RPMI8226 (cell line): ENCODE measurements at regions not wholly inside any gene's neighbourhood (a gene's known extent, or its start where the extent isn't known, plus 50 kb on each side); places are given as distances from the start of the nearest gene placed in this dataset.

ENCODE experiments used
- DNase-seq: peaks from one replicate; pipeline ENCODE4 v3.0.0-alpha.2; 2015

DNA sequence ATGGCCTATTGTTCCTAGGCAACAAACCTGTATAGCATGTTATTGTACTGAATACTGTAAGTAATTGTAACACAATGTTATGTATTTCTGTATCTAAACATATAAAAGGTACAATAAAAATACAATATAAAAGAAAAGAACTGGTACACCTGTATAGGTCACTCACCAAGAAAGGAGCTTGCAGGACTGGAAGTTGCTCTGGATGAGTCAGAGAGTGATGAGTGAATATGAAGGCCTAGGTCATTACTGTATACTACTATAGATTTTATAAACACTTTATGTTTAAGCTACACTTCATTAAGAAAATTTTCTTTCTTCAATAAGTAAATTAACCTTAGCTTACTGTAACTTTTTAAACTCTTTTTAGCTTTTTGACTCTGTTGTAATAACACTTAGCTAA is 559.9 kb downstream of the PLPP3 start:
- DNase-seq = no peak

DNA sequence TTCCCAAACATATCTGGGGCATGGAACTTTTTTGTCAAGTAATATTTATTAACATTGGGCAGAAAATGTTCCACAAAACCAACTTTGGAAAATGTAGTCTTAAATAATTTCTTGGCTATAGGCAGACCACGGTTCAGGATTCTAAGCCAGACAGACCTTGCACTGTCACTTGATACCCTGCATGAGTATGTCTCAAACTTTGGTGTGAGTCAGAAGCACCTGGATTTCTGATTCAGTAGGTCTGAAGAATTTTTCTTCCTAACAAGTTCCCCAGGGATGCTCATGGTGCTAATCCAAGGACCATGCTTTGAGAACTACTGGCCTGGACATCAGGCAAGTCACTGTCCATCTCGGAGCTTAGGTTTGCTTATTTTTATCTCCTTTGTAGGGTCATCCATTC is 562.0 kb downstream of the PLPP3 start:
- no peak for DNase-seq

DNA sequence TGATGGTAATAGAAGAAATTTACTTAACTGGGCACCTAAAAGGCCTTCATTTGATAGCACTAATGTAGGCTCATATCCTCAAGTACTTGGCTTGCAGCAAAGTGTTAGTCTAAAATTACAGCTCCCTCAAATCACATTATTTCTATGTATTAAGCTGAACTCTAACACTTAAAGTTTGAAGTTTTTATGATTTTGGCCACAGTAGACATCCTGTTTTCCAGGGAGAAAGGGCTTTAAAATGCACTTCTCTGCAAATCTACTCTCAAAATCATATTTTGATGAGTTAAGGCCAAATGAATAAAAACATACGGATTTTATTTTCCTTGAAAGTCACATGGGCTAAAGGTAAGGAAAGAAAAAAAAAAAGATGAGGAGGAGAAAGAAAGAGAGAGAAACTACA is 575.5 kb downstream of the PLPP3 start:
- DNase-seq = no peak

DNA sequence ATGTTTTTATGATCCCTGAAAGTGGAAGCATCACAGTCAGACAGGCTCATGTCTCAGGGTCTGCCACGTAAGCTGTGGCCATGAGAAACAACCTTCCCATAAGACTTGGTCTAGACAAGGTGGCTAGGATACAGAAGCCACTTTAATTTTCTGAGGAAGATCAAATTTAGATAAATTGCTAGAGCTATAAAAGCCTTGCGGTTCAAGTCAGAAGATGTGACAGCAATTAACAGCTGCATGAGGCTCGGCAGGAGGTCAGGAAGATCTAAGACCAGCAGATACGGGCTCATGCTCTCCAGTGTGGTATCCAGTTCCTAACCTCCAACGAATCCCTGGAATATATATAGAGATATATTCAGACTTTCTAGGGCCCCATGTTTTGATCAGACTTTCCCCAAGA is 577.1 kb downstream of the PLPP3 start:
- no peak for DNase-seq

DNA sequence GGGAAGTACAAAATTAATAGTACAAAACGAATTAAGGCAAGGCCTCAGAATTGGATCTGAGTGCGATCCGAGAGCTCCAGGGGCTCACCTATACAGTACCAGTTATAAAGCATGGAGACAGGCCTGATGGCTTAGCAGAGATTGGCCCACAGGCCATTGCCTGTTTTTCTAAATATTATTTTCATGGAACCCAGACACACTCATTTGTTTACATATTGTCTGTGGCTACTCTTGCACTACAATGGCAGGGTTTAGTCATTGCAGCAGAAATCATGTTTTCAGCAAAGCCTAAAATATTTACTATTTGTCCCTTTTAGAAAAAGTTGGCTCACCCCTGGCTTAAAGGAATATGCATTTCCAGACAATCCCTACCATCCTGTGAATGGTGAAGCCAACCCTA is 578.9 kb downstream of the PLPP3 start:
- no peak for DNase-seq

DNA sequence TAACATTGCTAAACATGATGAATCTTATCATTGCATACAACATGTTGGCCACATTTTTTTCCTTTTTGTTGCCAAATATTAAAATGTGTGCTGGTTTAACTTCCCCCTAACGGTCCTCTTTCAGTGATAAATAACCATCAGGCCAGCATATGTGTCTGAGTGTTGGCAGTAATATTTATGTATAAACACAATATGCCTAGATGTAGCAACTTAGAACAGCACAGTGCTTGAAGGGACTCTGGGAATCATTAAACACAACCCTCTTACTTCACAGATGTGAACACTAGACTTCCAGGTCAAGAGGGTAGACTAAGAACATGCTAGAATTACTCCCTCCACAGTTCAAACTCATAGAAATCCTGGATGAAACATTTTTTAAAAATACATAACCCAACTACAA is 581.8 kb downstream of the PLPP3 start:
- DNase-seq = no peak

DNA sequence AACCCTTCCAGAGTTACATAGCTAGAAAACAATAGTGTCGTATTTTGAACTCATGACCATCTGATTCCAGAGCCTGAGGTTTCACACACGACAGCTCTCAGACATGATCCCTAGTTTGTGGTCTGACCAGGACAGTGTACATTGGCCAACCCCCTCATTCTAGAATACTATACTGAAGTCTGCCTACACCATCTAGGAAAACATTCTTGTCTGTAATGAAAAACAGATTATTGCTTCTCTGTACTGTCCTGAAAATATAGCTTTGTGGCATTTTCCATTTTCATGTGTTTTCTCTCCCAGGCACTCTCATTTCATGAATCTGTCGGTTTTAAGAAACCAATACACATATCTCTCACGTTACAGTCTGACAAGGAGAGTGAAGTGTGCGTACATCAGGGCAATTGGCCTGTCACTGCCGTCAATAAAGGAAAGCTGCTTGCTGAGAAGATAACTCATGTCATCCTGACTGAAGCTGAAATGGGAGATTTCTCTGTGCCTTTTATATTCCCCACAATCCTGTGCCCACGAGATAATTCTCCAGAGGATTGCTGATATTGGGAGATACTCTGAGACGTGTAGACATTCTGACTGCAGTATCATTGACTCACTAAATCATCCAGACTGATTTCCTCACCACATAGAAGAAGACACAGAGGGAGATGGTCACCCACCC is 585.6 kb downstream of the PLPP3 start:
- no peak for DNase-seq

DNA sequence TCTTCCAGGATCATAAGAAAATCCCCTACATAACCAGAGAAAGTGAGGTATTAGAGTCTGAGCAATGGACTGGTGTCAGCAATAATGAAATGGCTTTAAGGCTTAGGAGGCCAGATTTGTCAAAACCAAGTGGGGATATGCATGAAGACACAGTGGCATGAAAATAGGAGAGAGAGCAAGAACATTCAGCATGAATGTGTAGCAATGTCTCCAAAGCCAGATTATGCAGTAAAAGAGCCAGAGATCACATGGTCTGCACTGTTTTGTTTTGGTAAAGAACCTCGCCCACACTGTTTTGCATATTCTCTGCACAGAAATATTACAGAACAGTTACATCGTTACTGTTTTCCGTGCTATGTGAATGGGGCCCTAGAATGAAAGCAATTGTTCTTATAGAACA is 589.4 kb downstream of the PLPP3 start:
- no peak for DNase-seq

DNA sequence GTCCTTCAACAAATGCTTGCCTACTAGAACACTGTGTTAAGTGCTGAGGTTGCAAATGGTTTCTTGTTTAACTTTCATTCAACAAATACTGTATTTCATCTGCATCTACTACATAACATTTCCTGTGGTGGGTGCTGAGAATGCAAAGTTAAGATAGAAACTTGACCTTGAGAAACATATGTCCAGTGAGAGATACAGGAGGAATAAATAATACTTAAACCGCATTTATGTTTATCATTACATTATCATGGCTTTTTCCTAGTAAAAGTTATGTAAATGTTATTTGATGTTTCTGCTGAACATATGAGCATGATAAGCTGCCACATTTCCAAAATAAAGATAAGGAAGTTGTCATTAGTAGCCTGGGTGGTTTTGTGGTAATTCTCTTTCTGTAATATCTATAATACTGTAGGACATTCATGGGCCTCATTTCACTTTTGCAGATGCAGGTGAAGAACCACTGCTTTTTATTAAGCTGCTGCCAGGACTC is 590.4 kb downstream of the PLPP3 start:
- no peak for DNase-seq

DNA sequence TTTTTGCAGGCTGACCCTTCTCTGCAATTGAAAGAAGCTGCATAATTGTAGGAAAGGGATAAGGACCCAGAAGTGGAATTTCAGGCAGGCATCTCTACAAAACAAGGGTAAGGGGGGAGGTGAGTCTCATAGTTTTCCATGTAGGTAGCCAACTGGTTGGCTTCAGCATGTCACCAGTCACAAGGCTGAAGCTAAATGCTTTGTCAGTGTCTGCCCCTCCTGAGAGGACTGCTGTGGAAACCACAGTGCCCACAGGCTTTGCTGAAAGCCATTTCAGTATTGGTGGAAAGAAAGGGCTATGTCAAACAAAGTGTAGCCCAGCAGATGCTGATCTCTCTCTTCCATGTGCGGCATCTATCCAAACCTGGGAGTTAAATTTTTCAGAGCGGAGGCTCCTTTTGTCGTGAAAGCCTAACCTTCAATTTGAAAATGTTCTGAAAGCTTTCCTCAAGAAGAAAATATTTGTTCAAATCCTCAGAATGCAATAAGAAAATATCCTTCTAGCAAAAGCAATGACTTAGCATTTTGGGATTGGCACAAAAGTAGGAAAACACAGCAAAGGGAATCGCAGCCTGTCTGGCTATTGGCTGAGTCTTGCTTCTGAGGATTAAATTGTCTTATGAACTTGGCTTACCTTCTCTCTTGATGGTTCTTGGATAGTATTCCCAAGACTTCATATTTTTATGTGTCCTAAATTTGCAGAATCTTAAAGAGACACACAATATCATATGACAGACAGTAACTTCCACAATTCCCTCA is 591.7 kb downstream of the PLPP3 start:
- no peak for DNase-seq

DNA sequence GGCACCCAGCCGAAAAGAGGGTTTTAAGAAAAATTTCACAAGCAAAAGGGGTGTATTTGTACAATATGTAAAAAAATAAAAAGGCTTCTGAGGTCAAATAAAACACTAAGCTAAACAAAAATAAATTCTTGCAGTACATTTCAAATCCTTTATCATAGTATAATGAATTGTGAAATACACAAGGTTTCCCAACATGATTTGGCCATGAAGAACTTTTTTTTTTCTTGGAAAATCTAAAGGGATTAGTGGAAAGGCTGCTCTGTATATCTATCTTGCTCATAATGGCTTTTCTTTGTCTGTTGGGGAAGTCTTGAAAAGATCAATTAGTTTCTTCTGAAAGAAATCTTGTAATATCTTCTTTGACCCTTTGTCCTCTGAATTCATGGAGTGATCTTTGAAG is 593.4 kb downstream of the PLPP3 start:
- no peak for DNase-seq

DNA sequence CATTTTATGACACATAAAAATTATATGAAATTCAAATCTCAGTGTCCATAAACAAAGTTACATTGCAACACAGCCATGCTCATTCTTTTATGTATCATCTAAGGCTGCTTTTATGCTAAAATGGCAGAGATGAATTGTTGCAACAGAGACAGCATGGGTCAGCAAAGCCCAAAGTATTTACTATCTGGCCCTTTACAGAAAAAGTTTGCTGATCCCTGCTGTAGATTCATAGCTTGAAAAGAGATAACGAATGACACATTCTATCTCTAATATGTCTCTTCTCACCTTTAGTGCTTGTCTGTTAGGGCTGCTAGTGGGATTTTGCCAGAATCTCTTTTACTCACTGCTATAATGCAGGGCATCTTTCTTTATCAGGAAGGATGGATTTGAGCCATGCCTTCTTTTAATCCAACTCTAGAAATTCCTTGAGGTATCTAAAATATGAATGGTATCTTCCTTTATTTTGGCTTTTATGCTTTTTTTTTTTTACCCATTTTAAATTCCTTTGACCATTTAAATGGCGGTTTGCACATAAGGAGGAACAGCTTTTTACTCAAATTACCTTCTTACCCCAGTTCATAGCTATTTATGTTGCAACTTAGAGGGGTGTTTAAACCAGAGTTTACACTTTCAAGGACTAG is 598.2 kb downstream of the PLPP3 start:
- no peak for DNase-seq

DNA sequence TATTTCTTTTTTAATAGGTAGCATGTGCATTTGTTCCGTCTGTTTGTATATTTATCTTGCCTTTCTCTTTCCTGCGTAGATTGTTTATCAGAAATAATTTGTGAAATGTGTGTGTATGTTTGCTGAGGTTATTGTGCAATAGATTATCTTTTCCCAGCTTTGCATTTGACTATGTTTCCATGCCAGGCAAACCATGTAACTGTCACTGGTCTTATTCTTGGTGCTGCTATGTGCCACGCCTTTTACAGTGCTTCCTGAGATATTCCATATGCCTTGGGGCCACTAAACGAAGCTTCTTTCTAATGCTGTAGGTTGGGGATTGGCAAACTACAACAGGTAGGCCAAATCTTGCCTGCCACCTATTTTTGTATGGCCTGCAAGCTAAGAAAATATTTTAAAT is 598.8 kb downstream of the PLPP3 start:
- DNase-seq = no peak

DNA sequence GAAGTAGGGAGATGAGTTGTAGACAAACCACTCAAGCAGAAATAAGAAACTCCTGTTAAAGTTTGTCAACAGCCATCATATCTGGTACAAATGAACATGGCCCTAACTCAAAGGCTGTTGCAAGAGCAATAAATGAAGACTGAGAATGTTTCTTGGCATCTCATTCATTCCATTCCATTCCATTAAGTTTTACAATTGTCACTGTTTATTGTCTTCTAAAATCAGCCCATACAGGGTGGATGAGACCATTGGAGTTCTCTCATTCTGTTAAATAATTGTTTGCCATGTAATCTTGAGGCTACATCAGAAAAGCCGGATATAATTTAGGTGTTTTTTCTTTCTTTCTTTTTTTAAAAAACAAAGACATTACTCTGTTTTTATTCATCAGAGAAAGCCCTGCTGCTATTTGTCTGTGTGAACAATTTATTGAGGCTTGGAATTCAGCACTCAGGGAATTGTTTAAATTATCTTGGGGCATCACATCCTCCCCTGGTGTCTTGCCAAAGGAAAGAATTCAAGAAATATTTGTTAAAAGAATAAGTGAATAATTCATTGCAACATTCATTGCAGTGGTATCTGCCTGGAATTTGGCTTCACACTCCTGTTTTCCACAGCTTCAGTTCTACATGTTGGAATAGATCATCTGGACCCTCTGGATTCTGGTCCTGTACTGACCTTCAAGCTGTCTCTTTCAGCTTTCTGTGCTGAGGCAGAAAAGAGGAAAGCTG is 604.5 kb downstream of the PLPP3 start:
- DNase-seq = no peak

DNA sequence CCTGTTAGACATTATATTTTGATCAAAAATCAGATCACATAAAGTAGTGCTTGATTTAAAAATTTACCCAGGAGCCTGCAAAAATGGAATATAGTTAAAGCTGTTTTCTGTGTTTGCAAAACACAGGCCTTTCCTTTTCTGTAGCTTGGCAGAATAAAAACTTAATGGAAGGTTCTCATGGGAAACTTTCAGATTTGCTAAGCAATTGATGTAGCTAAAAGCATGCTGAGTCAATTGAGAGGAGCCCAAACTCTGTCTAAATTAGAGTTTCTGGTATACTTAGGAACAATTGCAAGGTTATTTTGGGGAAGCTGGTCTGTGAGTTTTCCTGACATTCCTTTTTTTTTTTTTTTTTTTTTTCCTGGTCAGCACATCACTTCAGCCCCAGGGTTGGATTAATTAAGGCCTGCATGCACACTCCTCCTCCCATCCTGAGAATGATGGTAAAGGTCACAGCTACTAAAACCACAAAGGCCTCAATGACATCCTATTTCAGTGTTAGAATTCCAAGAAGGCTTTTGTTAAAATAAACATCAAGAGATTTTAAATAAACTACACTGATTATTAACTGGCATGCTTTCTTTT is 608.7 kb downstream of the PLPP3 start:
- no peak for DNase-seq

DNA sequence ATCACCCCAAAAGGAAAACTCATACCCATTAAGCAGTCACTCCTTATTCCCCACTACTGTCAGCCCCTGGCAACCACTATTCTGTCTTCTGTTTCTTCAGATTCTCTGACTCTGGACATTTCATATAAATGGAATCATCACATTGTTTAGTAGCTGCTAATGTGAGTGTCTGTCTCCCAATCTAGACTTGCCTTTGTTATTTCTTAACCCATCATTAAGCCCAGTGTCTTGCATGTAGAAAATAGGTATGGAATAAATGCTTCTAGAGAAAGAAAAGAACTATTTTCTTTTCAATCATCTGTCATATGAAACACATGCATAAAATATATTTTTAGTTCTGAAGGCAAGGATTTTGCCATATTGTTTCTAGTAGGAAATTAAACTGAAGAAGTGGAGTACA is 610.0 kb downstream of the PLPP3 start:
- no peak for DNase-seq

DNA sequence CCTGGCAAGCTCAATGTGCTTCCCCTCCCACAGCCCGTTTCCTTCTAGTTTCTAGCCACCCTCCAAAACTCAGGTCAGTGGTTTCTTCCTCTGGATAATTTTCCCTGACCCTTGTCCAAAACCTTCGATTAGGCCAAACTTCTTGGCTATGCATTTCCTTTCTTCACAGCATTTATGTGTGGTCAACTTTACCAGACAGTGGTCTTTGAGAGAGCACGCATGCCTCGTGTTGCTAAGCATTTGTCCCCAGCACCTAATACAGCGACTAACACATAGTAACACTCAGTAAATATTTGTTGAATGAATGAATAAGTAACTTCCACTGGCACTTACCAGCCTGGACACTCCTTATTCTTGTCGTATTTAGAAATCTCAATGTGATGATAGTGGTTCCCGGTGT is 610.7 kb downstream of the PLPP3 start:
- DNase-seq = no peak

DNA sequence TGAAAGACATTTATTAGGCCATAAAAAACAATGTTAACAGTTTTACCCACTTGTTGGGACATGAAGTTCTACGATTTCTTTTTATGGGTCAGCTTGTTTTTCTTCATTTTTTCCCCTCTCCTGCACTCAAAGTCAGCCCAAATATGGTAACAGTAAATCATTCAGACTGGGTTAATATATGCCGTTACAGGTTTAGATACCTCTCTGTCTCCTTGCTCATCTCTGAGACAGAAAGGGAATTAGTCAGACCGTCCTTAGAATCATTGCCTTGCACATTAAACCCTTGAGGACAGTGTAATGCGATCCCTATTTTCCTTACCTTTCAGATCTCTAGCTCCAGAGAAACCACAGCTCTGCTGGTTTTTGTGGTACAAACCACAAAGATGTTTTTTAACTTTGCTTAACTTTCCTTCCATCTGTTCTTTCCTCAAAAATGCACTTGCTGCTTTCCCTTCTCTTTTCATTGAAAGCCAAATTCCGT is 613.3 kb downstream of the PLPP3 start:
- no peak for DNase-seq

DNA sequence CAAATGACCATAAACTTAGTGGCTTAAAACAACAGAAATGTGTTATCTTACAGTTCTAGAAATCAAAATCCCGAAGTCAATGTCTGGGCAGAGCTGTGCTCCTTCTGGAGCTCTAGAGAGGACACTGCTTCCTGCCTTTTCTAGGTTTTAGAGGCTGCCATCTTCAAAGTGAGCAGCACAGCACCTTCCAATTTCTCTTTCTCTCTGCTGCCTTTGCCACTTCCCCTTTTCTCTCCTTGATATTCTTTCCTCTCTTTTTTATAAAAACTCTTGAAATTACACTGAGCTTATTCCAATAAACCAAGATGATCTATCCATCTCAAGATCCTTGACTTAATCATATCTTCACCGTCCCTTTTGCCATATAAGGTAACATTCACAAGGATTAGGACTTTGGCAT is 616.9 kb downstream of the PLPP3 start:
- no peak for DNase-seq

DNA sequence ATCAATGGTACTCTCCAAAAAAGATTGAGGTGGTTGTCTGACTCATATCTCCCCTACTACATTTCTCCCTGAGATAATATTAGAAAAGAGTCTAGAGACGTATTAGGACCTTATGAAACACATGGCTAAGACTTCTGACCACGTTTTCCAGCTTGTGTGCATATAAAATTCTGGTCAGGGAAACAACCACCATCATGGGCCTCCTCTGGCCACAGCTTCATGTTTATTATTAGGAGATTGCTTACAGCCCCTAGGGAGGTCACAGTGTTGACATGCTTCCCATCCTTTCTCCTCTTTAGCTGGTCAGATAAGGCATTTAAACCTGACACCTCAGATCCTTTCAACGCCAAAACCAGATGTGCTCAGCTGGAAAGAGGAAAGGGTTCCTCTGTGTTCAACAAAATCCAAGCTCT is 620.2 kb downstream of the PLPP3 start:
- no peak for DNase-seq

DNA sequence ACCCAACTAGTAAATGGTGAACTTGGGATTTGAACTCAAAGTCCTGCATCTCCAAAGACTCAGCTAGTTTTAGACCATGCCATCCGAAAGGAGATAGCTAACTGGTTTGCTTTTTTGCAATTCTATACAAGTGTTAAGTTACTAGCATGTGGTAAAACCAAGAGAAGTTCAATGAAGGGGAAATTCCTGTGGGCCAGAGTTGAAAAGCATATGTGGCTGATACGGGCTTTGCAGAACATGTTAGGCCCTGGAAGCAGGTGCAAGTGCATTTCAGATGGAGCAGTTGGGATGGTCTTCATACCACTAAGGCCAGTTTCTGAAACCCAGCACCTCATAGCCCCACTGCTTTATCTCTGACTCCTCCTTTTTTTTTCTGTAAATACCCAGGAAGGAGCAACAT is 620.9 kb downstream of the PLPP3 start:
- no peak for DNase-seq

DNA sequence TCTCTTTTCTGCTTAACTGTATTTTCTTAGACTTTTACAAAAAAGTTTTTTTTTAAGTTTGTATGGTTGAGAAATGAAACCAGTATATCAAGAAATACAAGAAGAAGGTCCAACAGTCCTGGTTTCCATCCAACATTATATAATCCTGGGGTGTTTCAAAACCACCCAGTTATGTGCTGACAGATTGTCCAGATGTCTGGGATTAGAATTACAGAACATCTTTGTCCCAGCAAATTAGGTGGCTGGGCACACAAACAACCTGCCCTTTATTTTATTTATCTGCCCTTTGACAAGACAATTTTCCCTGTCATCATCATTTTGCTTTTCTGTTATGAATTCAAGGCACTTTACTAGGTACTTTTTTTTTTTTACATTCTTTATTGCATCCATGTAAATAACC is 622.1 kb downstream of the PLPP3 start:
- DNase-seq = no peak

DNA sequence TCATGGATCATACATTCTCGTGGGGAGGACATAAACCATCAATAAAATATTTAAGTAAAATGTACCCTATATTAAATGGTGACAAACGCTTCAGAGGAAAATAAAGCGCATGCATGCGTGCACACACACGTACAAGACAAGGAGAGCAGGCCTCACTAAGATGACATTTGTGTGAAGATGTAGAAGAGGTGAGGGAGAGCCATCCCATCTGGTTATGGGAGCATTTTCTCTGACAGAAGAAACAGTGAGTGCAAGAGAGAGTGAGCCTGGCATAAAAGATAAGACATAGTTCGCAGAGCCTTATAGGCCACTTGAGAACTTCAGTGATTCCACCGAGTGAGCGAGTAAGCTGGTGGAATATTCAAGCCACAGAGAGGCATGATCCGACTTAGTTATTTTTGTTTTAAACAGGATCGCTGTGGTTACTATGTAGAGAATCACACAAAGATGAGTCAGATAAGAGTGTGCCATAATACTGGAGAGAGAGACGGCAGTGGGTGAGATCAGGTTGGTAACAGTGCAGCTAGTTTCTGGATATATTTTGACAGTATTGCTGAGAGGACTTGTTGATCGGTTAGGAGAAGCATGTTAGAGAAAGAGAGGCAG is 624.2 kb downstream of the PLPP3 start:
- DNase-seq = no peak
